ENCODE measurements at regions not wholly inside any gene's neighbourhood (a gene's known extent, or its start where the extent isn't known, plus 50 kb on each side); places are given as distances from the start of the nearest gene placed in this dataset.

DNA sequence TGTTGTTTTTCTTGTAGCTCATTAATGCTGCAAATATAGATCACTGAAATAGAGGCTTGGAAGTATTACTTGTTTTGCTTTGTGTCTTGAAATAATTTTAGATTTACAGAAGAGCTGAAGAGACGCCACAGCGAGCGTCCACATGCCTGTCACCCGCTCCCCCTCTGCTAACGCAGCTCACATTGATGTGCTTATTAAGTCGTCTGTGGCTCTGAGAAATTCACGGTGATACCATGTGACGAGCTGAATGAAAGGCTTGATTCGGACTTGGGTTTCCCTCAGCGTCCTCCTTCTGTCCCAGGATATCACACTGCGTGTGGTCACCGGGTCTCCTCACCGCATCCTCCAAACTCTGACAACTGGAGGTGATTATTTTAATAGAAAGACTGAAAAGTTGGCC, 365.4 kb downstream of the BRD1 start:
- no peaks in the 10 kb centered on the region for H3K9me3 ChIP-seq (ENCODE audit: low read length)
- H2AFZ ChIP-seq (ENCODE audit: low read length): no peak overlapping the region
- H3K36me3 ChIP-seq (ENCODE audit: low read depth, low read length): no peaks in the 10 kb centered on the region
- DNase-seq: no peak
- H3F3A ChIP-seq (ENCODE audit: low read length, unreplicated experiment): no peaks in the 10 kb centered on the region
- no peak for TF ChIP-seq EZH2 (IDR thresholded peaks at IDR 0.05; ENCODE audit: low read length, unreplicated experiment)
- no peak for TF ChIP-seq EZH2phosphoT487 (IDR thresholded peaks at IDR 0.05; ENCODE audit: borderline replicate concordance, low read length)
- TF ChIP-seq CTCF (conservative IDR thresholded peaks at IDR 0.05; ENCODE audit: low read depth, low read length): no peak
- no peaks in the 10 kb centered on the region for H3K79me2 ChIP-seq (ENCODE audit: low read length)
- BruUV-seq (replicated peaks): no TSS peak
- H3K4me1 ChIP-seq (ENCODE audit: insufficient read depth, low read length): no peaks in the 10 kb centered on the region
- no peak overlapping the region for H3K27ac ChIP-seq (ENCODE audit: low read length)
- no peak for ATAC-seq
- intact Hi-C loops (cut with micrococcal nuclease): no loop called here
- no peaks in the 10 kb centered on the region for H4K20me1 ChIP-seq (ENCODE audit: low read length)
- no peak overlapping the region for H3K9ac ChIP-seq (ENCODE audit: low read length)
- no peaks in the 10 kb centered on the region for H3K9me2 ChIP-seq (replicated peaks; ENCODE audit: low read length)
- CTCF ChIA-PET: no interaction called here
- H3K27me3 ChIP-seq (ENCODE audit: low read length): peaks cover 75% of the 10 kb centered on the region
- no peak overlapping the region for H3K4me3 ChIP-seq (ENCODE audit: low read length)
- POLR2A ChIA-PET (ENCODE audit: unreplicated experiment): no interaction called here
- H3K4me2 ChIP-seq (ENCODE audit: low read length): no peak overlapping the region

DNA sequence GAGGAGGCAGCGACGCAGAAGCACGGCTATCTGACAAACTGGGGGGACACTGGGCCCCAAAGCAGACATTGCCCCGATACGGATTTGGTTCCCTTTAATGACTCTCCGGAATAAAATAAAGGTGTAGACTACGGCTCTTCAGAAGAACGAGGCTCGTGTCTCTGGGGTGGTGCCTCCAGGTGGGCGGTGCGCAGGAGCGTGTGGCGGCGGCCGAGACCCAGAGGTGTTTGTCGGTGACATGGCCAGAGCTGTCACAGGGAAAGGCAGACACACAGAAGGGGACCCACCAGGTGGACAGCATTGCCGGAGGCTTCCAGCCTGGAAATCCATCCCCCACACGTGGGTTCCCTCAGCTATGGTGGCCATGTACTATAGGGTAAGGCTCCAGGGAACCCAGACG, 366.0 kb downstream of the BRD1 start:
- no peaks in the 10 kb centered on the region for H4K20me1 ChIP-seq (ENCODE audit: low read length)
- H3K9me2 ChIP-seq (replicated peaks; ENCODE audit: low read length): no peaks in the 10 kb centered on the region
- H3K79me2 ChIP-seq (ENCODE audit: low read length): no peaks in the 10 kb centered on the region
- H3K9me3 ChIP-seq (ENCODE audit: low read length): no peaks in the 10 kb centered on the region
- intact Hi-C loops (cut with micrococcal nuclease): no loop called here
- H3K4me3 ChIP-seq (ENCODE audit: low read length): no peak overlapping the region
- DNase-seq: no peak
- POLR2A ChIA-PET (ENCODE audit: unreplicated experiment): no interaction called here
- no peak overlapping the region for H3K27ac ChIP-seq (ENCODE audit: low read length)
- H3K4me2 ChIP-seq (ENCODE audit: low read length): no peak overlapping the region
- no peaks in the 10 kb centered on the region for H3F3A ChIP-seq (ENCODE audit: low read length, unreplicated experiment)
- BruUV-seq (replicated peaks): no TSS peak
- CTCF ChIA-PET: no interaction called here
- no peak for ATAC-seq
- H3K9ac ChIP-seq (ENCODE audit: low read length): no peak overlapping the region
- TF ChIP-seq EZH2 (IDR thresholded peaks at IDR 0.05; ENCODE audit: low read length, unreplicated experiment) (no peak), EZH2phosphoT487 (IDR thresholded peaks at IDR 0.05; ENCODE audit: borderline replicate concordance, low read length) (no peak), CTCF (conservative IDR thresholded peaks at IDR 0.05; ENCODE audit: low read depth, low read length) (no peak)
- no peaks in the 10 kb centered on the region for H3K36me3 ChIP-seq (ENCODE audit: low read depth, low read length)
- no peak overlapping the region for H2AFZ ChIP-seq (ENCODE audit: low read length)
- H3K4me1 ChIP-seq (ENCODE audit: insufficient read depth, low read length): no peaks in the 10 kb centered on the region
- H3K27me3 ChIP-seq (ENCODE audit: low read length): peaks cover 75% of the 10 kb centered on the region

DNA sequence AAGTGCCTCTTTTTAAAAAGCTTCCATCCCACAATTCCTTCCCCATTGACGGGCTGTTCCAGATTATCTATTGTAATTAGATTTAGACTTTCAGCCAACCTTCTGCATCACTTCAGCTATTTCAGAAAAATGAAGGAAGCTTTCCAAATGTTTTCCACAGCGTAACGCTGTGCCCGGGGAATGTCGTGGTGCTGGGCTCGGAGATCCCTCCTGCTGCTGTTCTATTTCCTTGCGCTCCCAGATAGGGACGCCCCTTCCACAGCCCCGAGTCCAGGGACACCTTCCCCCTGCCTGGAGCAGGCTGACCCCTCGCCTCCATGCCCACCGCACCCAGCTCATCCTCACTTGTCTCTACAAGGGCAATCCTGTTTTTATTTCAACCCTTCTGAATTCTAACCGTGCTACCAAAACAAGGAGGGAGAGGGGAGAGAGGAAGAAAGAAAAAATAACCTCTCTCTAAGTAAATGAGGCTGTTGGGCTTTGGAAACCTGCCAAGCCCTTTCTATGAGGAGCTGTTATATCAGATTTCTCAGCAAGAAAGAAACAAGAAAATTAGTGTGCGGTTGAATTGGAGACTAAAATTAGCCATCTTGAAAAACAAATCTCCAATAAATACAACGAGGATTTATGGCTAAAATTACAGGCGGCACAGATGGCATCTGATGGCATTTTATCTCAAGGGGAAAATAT, 366.9 kb downstream of the BRD1 start:
- TF ChIP-seq EZH2phosphoT487 (IDR thresholded peaks at IDR 0.05; ENCODE audit: borderline replicate concordance, low read length): no peak
- TF ChIP-seq CTCF (conservative IDR thresholded peaks at IDR 0.05; ENCODE audit: low read depth, low read length): no peak
- no peak for TF ChIP-seq EZH2 (IDR thresholded peaks at IDR 0.05; ENCODE audit: low read length, unreplicated experiment)
- H3K4me3 ChIP-seq (ENCODE audit: low read length): no peak overlapping the region
- no peak overlapping the region for H3K4me2 ChIP-seq (ENCODE audit: low read length)
- no peaks in the 10 kb centered on the region for H3K9me2 ChIP-seq (replicated peaks; ENCODE audit: low read length)
- CTCF ChIA-PET: no interaction called here
- H3K4me1 ChIP-seq (ENCODE audit: insufficient read depth, low read length): no peaks in the 10 kb centered on the region
- POLR2A ChIA-PET (ENCODE audit: unreplicated experiment): no interaction called here
- BruUV-seq (replicated peaks): no TSS peak
- no peak for ATAC-seq
- no peak for DNase-seq
- no peak overlapping the region for H2AFZ ChIP-seq (ENCODE audit: low read length)
- H3K27me3 ChIP-seq (ENCODE audit: low read length): peaks cover 79% of the 10 kb centered on the region
- H4K20me1 ChIP-seq (ENCODE audit: low read length): no peaks in the 10 kb centered on the region
- H3F3A ChIP-seq (ENCODE audit: low read length, unreplicated experiment): no peaks in the 10 kb centered on the region
- H3K9ac ChIP-seq (ENCODE audit: low read length): no peak overlapping the region
- no peaks in the 10 kb centered on the region for H3K36me3 ChIP-seq (ENCODE audit: low read depth, low read length)
- H3K9me3 ChIP-seq (ENCODE audit: low read length): no peaks in the 10 kb centered on the region
- intact Hi-C loops (cut with micrococcal nuclease): no loop called here
- no peak overlapping the region for H3K27ac ChIP-seq (ENCODE audit: low read length)
- H3K79me2 ChIP-seq (ENCODE audit: low read length): no peaks in the 10 kb centered on the region

Measured in PC-3 (cell line).